ENCODE measurements at regions not wholly inside any gene's neighbourhood (a gene's known extent, or its start where the extent isn't known, plus 50 kb on each side); places are given as distances from the start of the nearest gene placed in this dataset.

- Histone ChIP-seq H3K9ac (ENCODE audit: insufficient read depth, low read length, poor library complexity, severe bottlenecking) (no peak overlapping the region), H2AFZ (ENCODE audit: insufficient read depth, low read depth, low read length, poor library complexity, severe bottlenecking) (no peak overlapping the region), H3K4me1 (ENCODE audit: control insufficient read depth in 1 of 2, insufficient read depth in 2 of 2, low read length in 2 of 2) (no peaks in the 10 kb centered on the region), H3K9me3 (replicated peaks in 1 of 2; ENCODE audit: control insufficient read depth in 1 of 2, insufficient read depth in 1 of 2, low read length in 2 of 2) (peaks cover 8 to 11% of the 10 kb centered on the region in 2 donors), H3K27me3 (ENCODE audit: control insufficient read depth in 2 of 2, insufficient read depth in 2 of 2, low read length in 2 of 2) (no peaks in the 10 kb centered on the region), H3K36me3 (replicated peaks in 1 of 2; ENCODE audit: control insufficient read depth in 1 of 2, insufficient read depth in 2 of 2, low read length in 2 of 2) (no peaks in the 10 kb centered on the region), H4K20me1 (ENCODE audit: insufficient read depth, low read length) (no peaks in the 10 kb centered on the region), H3K27ac (ENCODE audit: low read depth in 1 of 2, low read length in 2 of 2) (no peak overlapping the region), H3K79me2 (ENCODE audit: insufficient read depth, low read length) (no peaks in the 10 kb centered on the region), H3K4me3 (replicated peaks in 1 of 3; ENCODE audit: low read depth in 2 of 3, low read length in 3 of 3) (no peak overlapping the region), H3K4me2 (replicated peaks; ENCODE audit: extremely low read depth, low read length, poor library complexity, severe bottlenecking) (no peak overlapping the region)
- intact Hi-C loops (cut with micrococcal nuclease): no loop called here
- Mint-ChIP-seq H3K36me3 (no peaks in the 10 kb centered on the region), H3K27ac (no peak overlapping the region), H3K4me1 (no peaks in the 10 kb centered on the region), H3K4me3 (no peak overlapping the region), H3K9me3 (peaks cover 2 to 9% (median 6%) of the 10 kb centered on the region in 7 donors), H3K27me3 (ENCODE audit: low read depth in 3 of 3) (peaks cover 0 to 4% (median 0%) of the 10 kb centered on the region in 3 donors)
- no peak for TF ChIP-seq CTCF (IDR thresholded peaks at IDR 0.05)
- WGBS (ENCODE audit: insufficient coverage): 89% methylated on average over 21 of the region's 32 CpGs
- no peak for DNase-seq
These were observed 112.3 kb upstream of the GDNF start for GRCh38 chr5:37951946-37952721.

- H3K27ac Mint-ChIP-seq: no peak overlapping the region
- Histone ChIP-seq H3K4me2 (replicated peaks; ENCODE audit: extremely low read depth, low read length, poor library complexity, severe bottlenecking) (no peak overlapping the region), H4K20me1 (ENCODE audit: insufficient read depth, low read length) (no peaks in the 10 kb centered on the region), H2AFZ (ENCODE audit: insufficient read depth, low read depth, low read length, poor library complexity, severe bottlenecking) (no peak overlapping the region), H3K4me1 (ENCODE audit: control insufficient read depth in 1 of 2, insufficient read depth in 2 of 2, low read length in 2 of 2) (no peaks in the 10 kb centered on the region), H3K9ac (ENCODE audit: insufficient read depth, low read length, poor library complexity, severe bottlenecking) (no peak overlapping the region), H3K27ac (ENCODE audit: low read depth in 1 of 2, low read length in 2 of 2) (no peak overlapping the region), H3K27me3 (ENCODE audit: control insufficient read depth in 2 of 2, insufficient read depth in 2 of 2, low read length in 2 of 2) (no peaks in the 10 kb centered on the region), H3K36me3 (replicated peaks in 1 of 2; ENCODE audit: control insufficient read depth in 1 of 2, insufficient read depth in 2 of 2, low read length in 2 of 2) (no peaks in the 10 kb centered on the region), H3K4me3 (replicated peaks in 1 of 3; ENCODE audit: low read depth in 2 of 3, low read length in 3 of 3) (no peak overlapping the region), H3K9me3 (replicated peaks in 1 of 2; ENCODE audit: control insufficient read depth in 1 of 2, insufficient read depth in 1 of 2, low read length in 2 of 2) (peaks cover 8% of the 10 kb centered on the region in 2 donors), H3K79me2 (ENCODE audit: insufficient read depth, low read length) (no peaks in the 10 kb centered on the region)
- peaks cover 2 to 9% (median 6%) of the 10 kb centered on the region in 7 donors for H3K9me3 Mint-ChIP-seq
- no peak overlapping the region for H3K4me3 Mint-ChIP-seq
- H3K36me3 Mint-ChIP-seq: no peaks in the 10 kb centered on the region
- H3K27me3 Mint-ChIP-seq (ENCODE audit: low read depth in 3 of 3): peaks cover 0 to 4% (median 0%) of the 10 kb centered on the region in 3 donors
- intact Hi-C loops (cut with micrococcal nuclease): no loop called here
- no peak for DNase-seq
- TF ChIP-seq CTCF (IDR thresholded peaks at IDR 0.05): no peak
- H3K4me1 Mint-ChIP-seq: no peaks in the 10 kb centered on the region
- no CpG with 5 or more reads among the region's 1 CpG for WGBS (ENCODE audit: insufficient coverage)
These were observed 110.6 kb upstream of the GDNF start for GRCh38 chr5:37950436-37950835.

Measured in CD14-positive monocyte (primary cell).